ENCODE measurements at regions not wholly inside any gene's neighbourhood (a gene's known extent, or its start where the extent isn't known, plus 50 kb on each side); places are given as distances from the start of the nearest gene placed in this dataset.
A peak's percentile ranks its signal among the peaks of the same experiment; 100 is the strongest.

GRCh38 chr5:173796721-173797495 lies 91.2 kb upstream of the CPEB4 start (continued):
- TF ChIP-seq NKRF (IDR thresholded peaks at IDR 0.05; ENCODE audit: borderline replicate concordance) = no peak
- no peak for TF ChIP-seq ATF3 (IDR thresholded peaks at IDR 0.05)
- no peak for TF ChIP-seq ATF3 (CRISPR knock-in tag; conservative IDR thresholded peaks at IDR 0.05)
- TF ChIP-seq MTA3 (IDR thresholded peaks at IDR 0.05; ENCODE audit: borderline replicate concordance) = no peak
- TF ChIP-seq SPI1 (IDR thresholded peaks at IDR 0.05; ENCODE audit: borderline replicate concordance, low read depth, low read length) = no peak
- peak; percentile 41 for TF ChIP-seq ARID1B (IDR thresholded peaks at IDR 0.05)
- TF ChIP-seq GATA2 (CRISPR knock-in tag; IDR thresholded peaks at IDR 0.05) = no peak
- no peak for TF ChIP-seq PYGO2 (tag; IDR thresholded peaks at IDR 0.05)
- TF ChIP-seq SRSF7 (optimal IDR thresholded peaks at IDR 0.05; ENCODE audit: low read depth, low read length) = no peak
- no peak for TF ChIP-seq XRCC5 (IDR thresholded peaks at IDR 0.05; ENCODE audit: low read depth, low read length)
- no peak for TF ChIP-seq IRF1 (CRISPR knock-in tag; IDR thresholded peaks at IDR 0.05; ENCODE audit: borderline replicate concordance)
- no peak for TF ChIP-seq CREM (IDR thresholded peaks at IDR 0.05; ENCODE audit: low read depth)
- no peak for TF ChIP-seq SNAPC5 (CRISPR knock-in tag; IDR thresholded peaks at IDR 0.05)
- no peak for TF ChIP-seq FOSL1 (tag; conservative IDR thresholded peaks at IDR 0.05)
- no peak for TF ChIP-seq KHSRP (IDR thresholded peaks at IDR 0.05)
- TF ChIP-seq ZNF175 (CRISPR knock-in tag; IDR thresholded peaks at IDR 0.05; ENCODE audit: low read depth) = no peak
- no peak for TF ChIP-seq ZNF263 (CRISPR knock-in tag; IDR thresholded peaks at IDR 0.05; ENCODE audit: borderline replicate concordance)
- peak; percentile 42; the same call in 1 of the 2 replicates for TF ChIP-seq TAL1 (IDR thresholded peaks at IDR 0.05)

Data from K562 (cell line).